SIG-M5 treated with dmso at 0.1 percent for 504 hours (cell line): ENCODE measurements at regions not wholly inside any gene's neighbourhood (a gene's known extent, or its start where the extent isn't known, plus 50 kb on each side); places are given as distances from the start of the nearest gene placed in this dataset.
A peak's percentile ranks its signal among the peaks of the same experiment; 100 is the strongest.

Experiments used
- DNase-seq: peaks from one replicate; lab custom pipeline; 2025; ENCODE audit not compliant: unreplicated experiment; lab: John Stamatoyannopoulos, UW

DNA sequence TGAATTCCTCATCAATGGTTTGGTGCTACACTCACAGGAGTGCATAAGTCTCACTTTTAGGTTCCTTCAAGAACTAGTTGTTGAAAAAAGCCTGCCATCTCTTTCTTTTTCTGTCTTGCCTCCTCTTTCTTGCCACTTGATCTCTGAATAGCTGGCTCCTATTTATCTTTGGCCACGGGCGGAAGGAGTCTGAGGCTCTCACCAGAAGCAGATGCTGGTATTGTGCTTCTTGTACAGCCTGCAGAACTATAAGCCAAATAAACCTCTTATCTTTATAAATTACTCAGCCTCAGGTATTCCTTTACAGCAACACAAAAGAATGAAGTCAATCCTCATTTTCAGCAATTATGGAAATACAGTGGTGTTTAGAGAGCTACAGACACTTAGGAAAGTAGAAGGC lies 247.1 kb upstream of the PRR16 start:
- no peak for DNase-seq

DNA sequence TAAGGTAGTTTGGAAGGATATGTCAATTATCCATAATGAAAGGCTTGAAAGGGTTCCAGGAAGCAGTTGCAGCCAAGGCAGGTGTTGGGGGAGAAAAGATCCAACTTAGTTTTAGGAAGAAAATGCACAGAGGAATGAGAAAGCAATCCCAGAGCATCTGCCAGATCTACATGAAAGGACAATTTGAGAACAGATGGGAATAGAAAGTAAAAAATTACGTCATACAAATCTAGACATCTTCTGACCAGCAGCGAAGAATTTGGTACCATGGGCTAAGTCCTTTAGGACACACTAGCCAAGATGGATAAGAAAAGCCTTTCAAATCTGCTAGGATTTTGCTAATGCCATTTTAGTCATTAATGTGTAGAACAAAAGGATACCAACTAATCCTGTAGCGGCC lies 244.1 kb upstream of the PRR16 start:
- DNase-seq = no peak

DNA sequence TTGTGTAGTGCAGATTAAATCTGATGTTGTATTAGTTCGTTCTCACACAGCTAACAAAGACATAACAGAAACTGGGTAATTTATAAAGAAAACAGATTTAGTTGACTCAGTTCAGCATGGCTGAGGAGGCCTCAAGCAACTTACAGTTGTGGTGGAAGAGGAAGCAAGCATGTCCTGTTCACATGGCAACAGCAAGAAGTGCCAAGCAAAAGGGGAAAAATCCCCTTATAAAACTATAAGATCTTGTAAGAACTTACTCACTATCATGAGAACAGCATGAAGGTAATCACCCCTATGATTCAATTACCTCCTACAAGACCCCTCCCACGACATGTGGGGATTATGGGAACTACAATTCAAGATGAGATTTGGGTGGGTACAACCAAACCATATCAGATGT lies 238.6 kb upstream of the PRR16 start:
- no peak for DNase-seq

DNA sequence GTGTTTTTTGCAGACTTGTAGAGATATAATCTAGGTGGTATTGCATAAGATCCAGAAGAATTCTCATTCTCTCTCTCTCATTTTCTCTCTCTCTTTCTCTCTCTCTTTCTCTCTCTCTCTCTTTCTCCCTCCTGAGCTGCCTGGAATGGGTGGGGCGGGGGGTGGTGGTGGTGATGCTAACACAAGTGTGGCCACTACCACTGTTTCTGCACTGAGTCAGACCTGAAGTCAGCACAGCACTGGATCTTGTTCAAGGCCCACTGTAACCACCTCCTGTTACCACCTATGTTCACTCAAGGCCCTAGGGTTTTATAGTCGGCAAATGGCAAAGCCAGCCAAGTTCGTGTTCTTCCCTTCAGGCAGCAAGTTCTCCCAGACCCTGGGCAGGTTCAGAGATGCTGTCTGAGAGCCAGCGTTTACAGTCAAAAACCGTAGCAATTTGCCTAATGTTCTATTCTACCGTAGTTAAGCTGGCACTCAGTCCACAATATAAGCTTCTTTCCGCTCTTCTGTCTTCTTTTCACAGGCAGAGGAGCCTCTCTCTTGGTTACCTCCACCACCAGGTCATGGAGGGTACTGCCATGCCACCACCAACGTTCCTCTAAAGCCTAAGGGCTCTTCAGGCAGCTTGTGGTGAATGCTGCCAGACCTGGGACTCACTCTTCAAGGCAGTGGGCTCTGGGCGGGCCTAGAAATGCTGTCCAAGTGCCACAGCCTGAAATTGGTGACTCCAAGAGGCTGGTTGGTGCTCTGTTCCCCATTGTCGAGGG lies 235.7 kb upstream of the PRR16 start:
- no peak for DNase-seq

DNA sequence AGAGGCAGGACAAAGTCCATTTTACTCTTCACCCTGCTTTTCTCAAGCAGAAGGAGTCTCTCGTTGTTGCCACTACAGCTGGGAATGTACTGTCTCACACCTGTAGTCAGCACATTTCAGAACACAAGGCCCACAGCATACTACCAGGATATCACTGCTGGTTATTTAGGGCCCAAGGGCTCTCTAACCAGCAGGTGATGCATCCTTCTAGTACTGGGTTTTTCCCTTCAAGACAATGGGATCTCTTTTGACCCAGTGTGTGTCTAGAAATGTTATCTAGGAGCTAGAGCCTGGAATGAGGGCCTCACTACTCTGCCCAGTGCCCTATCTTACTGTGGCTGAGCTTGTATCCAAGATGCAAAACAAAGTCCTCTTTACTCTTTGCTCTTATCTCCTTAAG lies 235.1 kb upstream of the PRR16 start:
- no peak for DNase-seq

DNA sequence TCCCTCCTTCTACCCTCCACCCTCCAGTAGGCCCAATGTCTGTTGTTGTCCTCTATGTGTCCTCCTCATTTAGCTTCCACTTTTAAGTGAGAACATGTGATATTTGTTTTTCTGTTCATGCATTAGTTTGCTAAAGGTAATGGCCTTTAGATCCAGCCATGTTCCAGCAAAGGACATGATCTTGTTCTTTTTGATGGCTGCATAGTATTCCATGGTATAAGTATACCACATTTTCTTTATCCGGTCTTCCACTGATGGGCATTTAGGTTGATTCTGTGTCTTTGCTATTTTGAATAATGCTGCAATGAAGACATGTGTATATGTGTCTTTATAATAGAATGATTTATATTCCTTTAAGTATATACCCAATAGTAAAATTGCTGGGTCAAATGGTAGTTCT lies 232.5 kb upstream of the PRR16 start:
- DNase-seq = no peak

DNA sequence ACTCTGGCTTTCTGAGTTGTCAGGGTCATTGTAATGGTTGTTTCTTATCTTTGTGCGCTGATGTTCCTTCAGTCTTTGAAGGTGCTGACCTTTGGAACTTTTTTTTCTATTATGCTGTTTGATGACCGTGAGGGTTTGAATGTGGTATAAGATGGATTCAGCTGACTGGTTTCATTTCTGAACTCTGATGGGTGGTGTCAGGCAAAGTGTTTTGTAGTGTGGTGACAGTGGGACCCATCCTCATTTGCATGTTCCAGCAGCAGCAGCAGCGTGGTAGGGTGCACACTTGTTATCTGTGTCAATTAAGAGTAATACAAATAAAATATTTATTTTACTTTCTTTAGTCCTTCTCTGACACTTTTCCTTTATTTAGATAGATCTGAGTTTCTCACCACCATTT lies 227.7 kb upstream of the PRR16 start:
- no peak for DNase-seq

DNA sequence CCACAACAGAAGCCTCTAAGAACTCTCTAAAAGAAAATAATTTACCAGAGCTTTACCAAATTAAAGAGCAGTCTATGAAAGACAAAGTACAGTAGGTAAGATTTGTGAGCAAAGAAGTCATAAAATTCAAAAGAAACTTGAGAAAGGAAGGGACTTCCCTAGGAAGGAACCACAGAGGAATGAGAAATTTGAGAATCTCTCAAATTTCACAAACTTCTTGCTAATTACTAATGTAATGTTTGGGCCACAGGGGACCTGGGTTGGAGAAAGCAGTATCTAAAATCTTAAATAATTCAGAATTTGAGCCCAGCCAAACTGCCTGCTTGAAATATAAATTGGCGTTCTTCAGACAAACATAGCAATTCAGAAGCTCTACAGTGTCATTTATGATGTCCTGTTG lies 225.0 kb upstream of the PRR16 start:
- DNase-seq = no peak

DNA sequence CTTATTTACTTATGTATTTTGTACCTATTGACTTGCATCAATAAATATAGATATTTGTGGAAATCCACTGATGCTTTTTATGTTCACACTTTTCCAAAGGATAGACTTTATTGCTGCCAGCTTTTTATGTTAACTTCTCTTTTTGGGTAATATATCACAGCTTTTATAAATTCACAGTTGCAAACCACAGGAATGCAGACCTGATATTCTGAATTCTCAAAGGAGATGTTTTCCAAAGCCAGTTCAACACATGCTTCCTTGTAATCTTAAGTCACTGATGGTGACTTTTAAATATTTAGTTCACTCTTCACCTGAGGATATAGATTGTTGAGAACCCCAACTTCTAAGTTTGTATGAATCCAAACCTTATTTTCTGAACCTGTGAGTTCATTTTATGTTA lies 223.4 kb upstream of the PRR16 start:
- no peak for DNase-seq

DNA sequence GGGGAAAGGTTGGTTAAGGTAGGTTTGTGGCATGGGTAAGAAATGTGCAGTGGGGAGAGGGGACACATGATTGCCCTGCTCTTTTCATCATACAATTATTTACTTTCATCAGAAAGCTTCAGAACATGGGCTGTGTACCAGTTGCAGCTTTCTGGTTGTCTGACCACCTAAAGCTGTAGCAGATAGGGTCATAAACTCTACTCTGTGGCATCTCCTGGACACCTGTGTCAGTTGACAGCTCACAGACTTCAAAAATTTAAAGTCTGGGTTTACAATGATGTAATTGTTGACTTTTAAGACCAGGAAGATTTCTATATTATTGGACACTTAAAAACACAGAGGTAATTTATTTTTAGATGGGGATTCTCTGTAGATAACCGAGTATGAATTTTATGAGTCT lies 222.7 kb upstream of the PRR16 start:
- no peak for DNase-seq

DNA sequence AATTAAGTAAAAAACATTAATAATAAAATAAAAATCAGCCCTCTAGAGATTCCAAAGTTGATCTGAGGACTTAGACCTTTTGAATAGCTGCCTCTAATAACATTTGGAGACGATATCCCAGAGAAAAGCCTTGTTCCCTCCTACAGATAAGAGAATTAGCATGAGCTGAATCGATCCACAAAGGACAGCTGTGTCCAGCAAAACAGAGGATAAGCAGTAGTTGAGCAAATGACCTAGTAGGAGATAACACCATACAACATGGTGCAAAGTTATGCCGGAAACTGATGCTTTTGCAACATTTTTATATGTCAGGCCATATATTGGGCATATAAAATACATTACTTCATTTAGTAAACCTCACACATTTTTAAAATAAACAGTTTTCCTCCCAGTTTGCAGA lies 212.2 kb upstream of the PRR16 start:
- no peak for DNase-seq

DNA sequence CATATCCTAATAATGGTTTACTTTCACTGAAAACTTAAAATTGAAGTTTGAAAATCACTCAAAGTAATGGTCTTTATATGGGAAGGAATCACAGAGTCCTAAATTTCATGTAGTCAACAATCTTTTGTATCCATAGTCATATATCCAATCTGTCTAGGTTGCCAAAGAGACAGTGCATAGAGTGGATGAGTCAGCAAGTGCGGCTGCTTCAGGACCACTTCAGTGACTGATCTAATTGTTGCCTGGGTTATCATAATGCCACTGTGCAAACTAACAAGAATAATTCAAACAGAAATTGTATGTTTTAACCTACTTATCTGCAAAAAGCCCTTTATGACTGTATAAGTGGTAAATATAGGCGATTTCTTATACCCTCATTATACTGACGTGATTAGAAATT lies 211.3 kb upstream of the PRR16 start:
- DNase-seq = no peak

DNA sequence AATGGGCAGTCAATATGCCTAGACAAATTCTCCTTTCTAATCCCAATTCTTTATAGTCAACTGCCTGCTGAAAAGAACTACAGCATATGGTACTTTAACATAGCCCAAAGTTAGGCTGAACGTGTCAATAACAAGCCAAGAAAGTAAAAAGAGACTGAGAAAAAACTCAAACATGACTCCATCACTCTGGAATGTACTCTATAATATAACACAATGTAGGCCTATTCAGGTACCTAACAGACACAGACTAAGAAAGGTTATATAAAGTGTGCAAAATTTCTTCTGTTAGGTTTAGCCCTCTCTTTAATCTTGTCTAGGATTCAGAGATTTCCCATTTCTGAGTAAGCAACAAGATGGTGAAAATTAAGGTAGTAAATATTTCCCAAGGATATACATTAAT lies 209.7 kb upstream of the PRR16 start:
- no peak for DNase-seq

DNA sequence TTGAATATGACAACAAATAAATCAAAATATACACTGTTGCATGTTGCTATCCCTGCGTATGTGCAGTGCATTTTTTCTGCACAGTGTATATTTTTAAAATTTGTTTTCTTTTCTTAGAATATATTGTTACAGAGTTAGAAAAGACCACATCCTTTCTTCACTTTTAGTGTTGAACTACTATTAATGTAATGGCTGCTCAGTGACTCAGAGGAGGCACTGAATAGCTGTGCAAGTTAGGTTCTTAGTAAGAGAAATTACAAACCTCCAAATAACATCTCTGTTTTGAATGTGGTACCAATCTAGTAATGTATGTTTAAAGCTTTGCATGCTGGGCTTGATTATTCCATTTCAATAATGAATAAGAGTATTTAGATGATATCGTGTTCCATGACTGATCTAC lies 208.9 kb upstream of the PRR16 start:
- no peak for DNase-seq

DNA sequence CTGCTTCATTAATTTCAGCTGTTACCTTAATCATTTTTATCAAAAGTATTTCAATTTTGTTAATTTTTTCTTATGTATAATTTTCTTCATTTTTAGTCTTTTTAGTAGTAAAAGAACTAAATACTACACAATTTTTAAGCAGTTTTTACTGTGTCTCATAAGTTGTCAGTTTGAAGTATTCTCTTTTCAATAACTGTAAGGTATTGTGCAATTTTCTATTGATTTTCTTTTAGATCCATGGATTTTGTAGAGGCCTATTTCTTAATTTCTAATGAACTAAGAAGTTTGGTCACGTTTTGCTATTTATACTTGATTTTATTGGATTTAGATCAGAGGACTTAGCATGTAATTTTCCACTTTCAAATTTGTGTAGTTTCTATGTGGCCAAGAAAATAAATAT lies 207.7 kb upstream of the PRR16 start:
- DNase-seq = no peak

DNA sequence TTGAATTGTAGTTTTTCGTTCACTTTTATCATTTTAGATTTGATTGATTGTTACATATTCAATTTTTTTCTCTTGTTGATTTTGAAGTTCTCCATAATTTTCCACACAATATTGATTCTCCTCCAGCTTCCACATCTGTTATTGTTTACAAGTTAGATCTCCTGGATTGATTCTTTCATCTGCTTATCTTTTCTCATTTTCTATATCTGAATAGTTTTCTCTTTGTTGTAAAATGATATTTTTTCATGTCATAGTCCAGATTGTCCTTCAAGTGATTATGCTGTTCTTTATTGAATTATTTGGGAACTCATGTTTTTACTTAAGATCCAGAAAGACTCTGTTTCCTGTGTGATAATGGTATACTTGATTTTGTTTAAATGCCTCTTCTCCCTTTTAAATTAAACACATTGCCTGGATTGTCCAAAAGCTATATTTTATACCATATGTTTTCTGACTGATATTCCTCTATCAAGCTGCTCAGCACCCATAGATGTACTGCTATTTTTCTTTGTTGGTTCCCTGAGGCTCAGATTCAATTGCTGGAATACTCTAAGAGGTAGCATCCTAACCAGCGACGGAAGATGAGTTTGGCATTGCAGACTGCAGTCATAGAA lies 206.6 kb upstream of the PRR16 start:
- no peak for DNase-seq

DNA sequence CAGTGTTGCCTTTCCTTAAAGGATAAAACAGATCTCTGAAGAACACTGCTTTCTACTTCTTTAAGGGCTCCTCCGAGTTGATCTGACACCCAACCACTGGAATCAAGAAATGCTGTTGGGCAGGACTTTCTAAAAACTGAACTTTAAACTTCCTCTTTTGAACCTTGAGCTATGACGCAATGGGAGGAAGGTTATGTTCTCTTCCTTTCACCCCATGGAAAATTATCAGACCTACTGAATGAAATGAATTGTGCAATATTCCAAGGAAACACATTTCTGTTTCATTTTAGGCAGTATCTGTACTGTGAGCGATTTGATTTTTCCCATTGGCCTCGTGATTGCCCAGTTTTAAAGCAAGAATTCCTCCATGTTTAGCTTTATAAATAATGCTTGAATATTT lies 206.0 kb upstream of the PRR16 start:
- DNase-seq = peak; percentile 96

DNA sequence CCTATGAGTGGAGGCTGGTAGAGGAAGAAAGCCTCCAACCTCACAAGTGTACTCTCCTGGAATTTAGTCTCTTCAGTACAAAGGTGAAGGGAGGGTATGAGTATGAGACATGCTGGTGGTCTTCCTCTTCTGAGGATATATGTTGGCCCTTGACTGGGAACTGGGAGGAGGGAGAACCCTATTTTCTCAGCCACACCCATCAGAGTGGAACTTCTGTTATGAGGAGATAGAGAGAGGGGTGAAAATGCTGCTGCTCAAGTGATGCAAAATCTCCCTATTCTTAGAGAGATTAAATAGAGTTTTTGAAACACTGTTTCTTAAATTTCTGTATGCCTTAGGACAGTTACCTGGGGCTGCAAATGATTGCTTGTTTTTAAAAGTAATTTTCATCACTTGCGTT lies 203.4 kb upstream of the PRR16 start:
- DNase-seq = no peak

DNA sequence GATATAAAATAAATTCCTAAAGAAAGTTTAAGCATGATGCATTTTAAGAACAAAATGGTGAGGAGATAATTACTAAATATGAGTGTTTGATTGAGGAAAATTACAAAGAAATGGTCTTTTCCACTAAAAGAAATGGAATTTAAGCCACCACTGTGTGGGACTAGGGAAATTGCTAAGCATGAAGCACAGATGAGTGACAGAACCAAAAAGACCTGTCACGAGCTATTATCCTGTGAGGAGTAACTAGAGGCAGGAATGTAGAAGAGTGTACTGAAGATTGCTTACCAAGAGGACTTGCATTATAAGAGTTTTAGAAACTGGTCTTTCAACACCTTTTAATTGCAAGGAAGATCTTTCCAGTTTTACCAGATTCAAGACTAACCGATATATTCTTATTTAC lies 193.6 kb upstream of the PRR16 start:
- DNase-seq = no peak

DNA sequence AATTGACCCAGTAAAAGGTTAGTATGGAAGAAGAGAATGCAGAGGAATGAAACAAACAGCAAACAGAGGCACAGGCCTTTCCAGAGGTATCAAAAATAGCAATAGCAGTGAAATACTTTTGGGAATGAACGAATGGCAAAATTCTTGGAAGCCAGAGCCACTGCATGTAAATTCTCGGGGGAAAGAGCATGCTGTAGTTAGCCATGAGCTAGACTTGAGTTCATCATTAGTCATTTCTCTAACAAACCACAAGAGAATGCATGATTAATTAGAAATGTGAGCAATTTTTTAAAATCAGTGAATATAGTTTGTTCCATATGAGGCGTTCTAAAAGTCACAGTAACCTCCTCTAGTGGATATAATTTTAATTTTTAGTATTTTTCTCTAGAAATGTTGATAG lies 170.3 kb upstream of the PRR16 start:
- no peak for DNase-seq

DNA sequence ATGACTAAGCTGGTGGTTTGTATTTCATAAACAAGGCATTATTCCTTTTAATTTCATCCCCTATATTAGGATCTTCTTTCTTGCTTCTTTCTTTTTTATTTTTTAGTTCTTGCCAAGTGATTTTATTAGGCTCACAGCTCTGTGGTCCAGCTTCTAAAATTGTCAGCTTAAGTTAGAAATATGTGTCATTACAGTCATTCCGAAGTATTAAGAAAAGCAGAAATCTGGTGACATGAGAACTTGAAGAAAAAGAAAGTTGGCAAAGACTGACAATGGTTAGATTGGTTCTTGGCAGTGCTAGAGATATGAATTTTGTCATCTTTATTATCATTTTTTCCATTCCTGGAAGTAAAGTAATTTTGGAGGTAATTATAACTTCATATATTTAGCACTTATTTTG lies 166.5 kb upstream of the PRR16 start:
- DNase-seq = no peak

DNA sequence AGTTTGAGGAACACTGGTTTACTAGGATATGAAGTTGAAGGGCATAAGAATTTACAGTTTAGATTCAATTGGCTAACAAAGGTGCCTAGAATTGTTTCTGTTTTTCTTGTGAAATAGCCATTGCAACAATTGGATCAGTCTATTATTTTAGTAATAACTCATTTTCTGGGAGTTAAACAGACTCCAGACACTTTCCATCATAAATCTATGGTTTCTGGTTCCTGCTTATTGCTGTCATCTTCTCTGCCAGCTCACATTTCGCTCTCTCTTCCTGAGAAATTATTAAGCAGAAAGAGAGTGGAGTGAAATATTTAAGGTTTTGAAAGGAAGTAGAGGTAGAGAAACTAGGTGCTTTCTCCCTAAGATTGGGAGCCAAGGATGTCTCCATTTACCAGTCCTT lies 165.1 kb upstream of the PRR16 start:
- DNase-seq = no peak

DNA sequence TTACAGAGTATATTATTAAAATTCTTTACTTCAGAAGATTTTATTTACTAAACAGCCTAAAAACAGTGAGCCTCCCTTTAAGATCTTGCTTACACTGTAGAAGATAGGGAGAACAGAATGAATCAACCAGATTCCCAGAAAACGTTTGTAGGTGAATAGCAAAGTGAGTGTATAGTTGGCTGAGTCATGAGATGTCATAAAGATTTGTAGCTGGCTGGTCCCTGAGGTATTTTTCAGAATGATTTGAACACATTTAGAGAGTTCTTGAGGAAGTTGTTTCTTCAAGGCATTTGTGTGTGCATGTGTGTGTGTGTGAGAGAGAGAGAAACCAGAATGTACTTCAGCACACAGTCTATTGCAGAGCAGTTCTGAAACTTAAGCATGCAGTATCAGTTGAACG lies 159.4 kb upstream of the PRR16 start:
- DNase-seq = no peak
